ENCODE measurements at regions not wholly inside any gene's neighbourhood (a gene's known extent, or its start where the extent isn't known, plus 50 kb on each side); places are given as distances from the start of the nearest gene placed in this dataset.

- no peak for ATAC-seq
- Mint-ChIP-seq H3K4me3 (no peak overlapping the region), H3K27ac (no peak overlapping the region; the same call in 1 of the 2 replicates), H3K4me1 (no peaks in the 10 kb centered on the region), H3K27me3 (ENCODE audit: low read depth) (no peaks in the 10 kb centered on the region), H3K36me3 (no peaks in the 10 kb centered on the region), H3K9me3 (no peaks in the 10 kb centered on the region)
- DNase-seq (ENCODE audit: low spot score) = no peak
- ChIA-PET CTCF (no interaction called here), POLR2A (no interaction called here)
- TF ChIP-seq NFYB (CRISPR knock-in tag; conservative IDR thresholded peaks at IDR 0.05; ENCODE audit: low read depth) = no peak
- TF ChIP-seq E2F4 (CRISPR knock-in tag; IDR thresholded peaks at IDR 0.05; ENCODE audit: borderline replicate concordance, low read depth) = no peak
- no peak for TF ChIP-seq EMX1 (CRISPR knock-in tag; IDR thresholded peaks at IDR 0.05)
- TF ChIP-seq TP53 (CRISPR knock-in tag; IDR thresholded peaks at IDR 0.05) = no peak
- no peak for TF ChIP-seq AFF4 (CRISPR knock-in tag; IDR thresholded peaks at IDR 0.05; ENCODE audit: borderline replicate concordance)
- TF ChIP-seq STAT6 (CRISPR knock-in tag; conservative IDR thresholded peaks at IDR 0.05; ENCODE audit: low read depth) = no peak
- TF ChIP-seq CBFB (CRISPR knock-in tag; IDR thresholded peaks at IDR 0.05; ENCODE audit: low read depth) = no peak
- TF ChIP-seq ATF6 (CRISPR knock-in tag; IDR thresholded peaks at IDR 0.05) = no peak
- no peak for TF ChIP-seq ZNF671 (CRISPR knock-in tag; IDR thresholded peaks at IDR 0.05)
- TF ChIP-seq ATF3 (CRISPR knock-in tag; conservative IDR thresholded peaks at IDR 0.05) = no peak
Observed at GRCh38 chr4:126215759-126216158, 901.0 kb downstream of the FAT4 start.

GRCh38 chr4:126216611-126217010 is 901.9 kb downstream of the FAT4 start:
- CTCF ChIA-PET = no interaction called here
- no peak for DNase-seq (ENCODE audit: low spot score)
- H3K36me3 Mint-ChIP-seq = no peaks in the 10 kb centered on the region

More at GRCh38 chr4:126216611-126217010, 901.9 kb downstream of the FAT4 start:
- H3K9me3 Mint-ChIP-seq = no peaks in the 10 kb centered on the region
- H3K4me3 Mint-ChIP-seq = no peak overlapping the region
- ATAC-seq = no peak
- H3K27ac Mint-ChIP-seq = no peak overlapping the region
- TF ChIP-seq IRF2 (CRISPR knock-in tag; IDR thresholded peaks at IDR 0.05; ENCODE audit: borderline replicate concordance, low read depth) (no peak), ZNF317 (CRISPR knock-in tag; IDR thresholded peaks at IDR 0.05; ENCODE audit: borderline replicate concordance, low read depth) (no peak), TEAD1 (CRISPR knock-in tag; IDR thresholded peaks at IDR 0.05) (no peak), MAX (CRISPR knock-in tag; IDR thresholded peaks at IDR 0.05) (no peak), FOXK1 (CRISPR knock-in tag; IDR thresholded peaks at IDR 0.05) (no peak)
- H3K4me1 Mint-ChIP-seq = no peaks in the 10 kb centered on the region
- H3K27me3 Mint-ChIP-seq (ENCODE audit: low read depth) = no peaks in the 10 kb centered on the region
- POLR2A ChIA-PET = no interaction called here
